OCI-LY1 (cell line): ENCODE measurements at regions not wholly inside any gene's neighbourhood (a gene's known extent, or its start where the extent isn't known, plus 50 kb on each side); places are given as distances from the start of the nearest gene placed in this dataset.

ENCODE experiments used
- EZH2 ChIP-seq: fragments of 200-600 bp; sonication (generic), shearing (Covaris generic); IDR thresholded peaks from 2 replicates; pipeline ENCODE4 v1.8.0; 2017; ENCODE audit warnings: borderline replicate concordance, mixed run types, mild to moderate bottlenecking, antibody characterized with exemption, low read length, moderate library complexity, mixed read lengths
- TF ChIP-seq, protein P1 (sequence below): fragments of 200-600 bp; sonication (generic), shearing (Covaris generic); IDR thresholded peaks from 2 replicates; pipeline ENCODE4 v1.5.1; 2017; ENCODE audit warnings: mild to moderate bottlenecking, antibody characterized with exemption, low read length, moderate library complexity, mixed read lengths

DNA sequence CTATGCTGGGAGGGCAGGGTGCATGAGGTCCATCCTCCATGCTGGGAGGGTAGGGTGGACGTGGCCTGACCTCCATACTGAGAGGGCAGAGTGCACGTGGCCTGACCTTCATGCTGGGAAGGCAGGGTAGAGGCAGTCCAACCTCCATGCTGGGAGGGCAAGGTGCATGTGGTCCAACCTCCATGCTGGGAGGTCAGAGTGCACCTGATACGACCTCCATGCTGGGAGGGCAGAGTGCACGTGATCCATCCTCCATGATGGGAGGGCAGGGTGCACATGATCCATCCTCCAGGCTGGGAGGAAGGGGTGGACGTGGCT, 622.2 kb downstream of the BRD1 start:
- TF ChIP-seq, protein P1, sequence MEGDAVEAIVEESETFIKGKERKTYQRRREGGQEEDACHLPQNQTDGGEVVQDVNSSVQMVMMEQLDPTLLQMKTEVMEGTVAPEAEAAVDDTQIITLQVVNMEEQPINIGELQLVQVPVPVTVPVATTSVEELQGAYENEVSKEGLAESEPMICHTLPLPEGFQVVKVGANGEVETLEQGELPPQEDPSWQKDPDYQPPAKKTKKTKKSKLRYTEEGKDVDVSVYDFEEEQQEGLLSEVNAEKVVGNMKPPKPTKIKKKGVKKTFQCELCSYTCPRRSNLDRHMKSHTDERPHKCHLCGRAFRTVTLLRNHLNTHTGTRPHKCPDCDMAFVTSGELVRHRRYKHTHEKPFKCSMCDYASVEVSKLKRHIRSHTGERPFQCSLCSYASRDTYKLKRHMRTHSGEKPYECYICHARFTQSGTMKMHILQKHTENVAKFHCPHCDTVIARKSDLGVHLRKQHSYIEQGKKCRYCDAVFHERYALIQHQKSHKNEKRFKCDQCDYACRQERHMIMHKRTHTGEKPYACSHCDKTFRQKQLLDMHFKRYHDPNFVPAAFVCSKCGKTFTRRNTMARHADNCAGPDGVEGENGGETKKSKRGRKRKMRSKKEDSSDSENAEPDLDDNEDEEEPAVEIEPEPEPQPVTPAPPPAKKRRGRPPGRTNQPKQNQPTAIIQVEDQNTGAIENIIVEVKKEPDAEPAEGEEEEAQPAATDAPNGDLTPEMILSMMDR: no peak
- no peak for TF ChIP-seq EZH2
